Endothelial cell of umbilical vein (primary cell): ENCODE measurements at regions not wholly inside any gene's neighbourhood (a gene's known extent, or its start where the extent isn't known, plus 50 kb on each side); places are given as distances from the start of the nearest gene placed in this dataset.

Experiments used
- BruUV-seq: library from RNA; stranded (reverse); fragments of 400-500 nt; replicated peaks from 2 replicates; lab custom pipeline; 2021; lab: Mats Ljungman, UMichigan
- CTCF ChIA-PET: fragments of 300-600, 350-600 bp; sonication (Branson Sonifier 250); formaldehyde crosslinking; loops from one replicate; lab custom pipeline; 2021; ENCODE audit warnings: antibody characterized with exemption, inconsistent platforms; lab: Charles Lee
- POLR2A ChIA-PET: fragments of 300-600, 350-600 bp; sonication (Branson Sonifier 250); formaldehyde crosslinking; loops from one replicate; lab custom pipeline; 2021; ENCODE audit warnings: antibody characterized with exemption, inconsistent platforms; lab: Charles Lee
- DNase-seq: peaks from one replicate; pipeline ENCODE4 v3.0.0-alpha.2; 2011; ENCODE audit warnings: low read depth, low spot score
- FAIRE-seq: peaks from 2 replicates; lab custom pipeline; 2011; peaks lifted over from hg19 to GRCh38; lab: Jason Lieb, UNC
- H2AFZ ChIP-seq: 2 replicates; pipeline ENCODE4 v1.6.0; 2012; ENCODE audit warnings: low read depth, low read length, control low read depth, inconsistent platforms
- H3K27ac ChIP-seq: 2 replicates; pipeline ENCODE4 v1.5.1; 2011; ENCODE audit warnings: low read depth, mild to moderate bottlenecking, control low read depth, low read length, moderate library complexity; ENCODE audit not compliant: insufficient read depth
- H3K27me3 ChIP-seq, 2 experiments: 2 replicates each; pipeline versions ENCODE4 v1.6.0 to v1.6.1; 2011; ENCODE audit warnings: low read length in 2 of 2, mixed read lengths in 1 of 2; ENCODE audit not compliant: control insufficient read depth in 2 of 2, insufficient read depth in 2 of 2
- H3K36me3 ChIP-seq, 2 experiments: 2 replicates in 1 of 2; 3 replicates in 1 of 2; pipeline ENCODE4 v1.5.1; 2011; ENCODE audit warnings: low read length in 2 of 2, mild to moderate bottlenecking in 1 of 2, moderate library complexity in 1 of 2; ENCODE audit not compliant: control insufficient read depth in 2 of 2, insufficient read depth in 2 of 2; ENCODE audit errors: extremely low read depth in 1 of 2
- H3K4me1 ChIP-seq: 3 replicates; pipeline ENCODE4 v1.5.1; 2011; ENCODE audit warnings: mild to moderate bottlenecking, low read length; ENCODE audit not compliant: control insufficient read depth, insufficient read depth; ENCODE audit errors: extremely low read depth
- H3K4me2 ChIP-seq: 2 replicates; pipeline ENCODE4 v1.6.1; 2011; ENCODE audit warnings: low read length, control low read depth, mixed read lengths; ENCODE audit not compliant: insufficient read depth
- H3K4me3 ChIP-seq, 3 experiments: fragments of 200-600 bp in 1 of 3; sonication (generic), shearing (Covaris generic) in 1 of 3; replicated peaks in 1 of 3; 2 replicates each; pipeline ENCODE4 v1.5.1; 2011 to 2016; ENCODE audit warnings: control low read depth in 3 of 3, low read length in 3 of 3, mild to moderate bottlenecking in 2 of 3, inconsistent platforms in 1 of 3, low read depth in 1 of 3, moderate library complexity in 1 of 3; ENCODE audit not compliant: insufficient read depth in 1 of 3
- H3K79me2 ChIP-seq: 2 replicates; pipeline ENCODE4 v1.6.0; 2012; ENCODE audit warnings: low read length, inconsistent platforms; ENCODE audit not compliant: control insufficient read depth, insufficient read depth
- H3K9ac ChIP-seq: replicated peaks from 2 replicates; pipeline ENCODE3; 2011; ENCODE audit warnings: low read length, control low read depth; ENCODE audit not compliant: insufficient read depth; ENCODE audit errors: extremely low read depth
- H3K9me1 ChIP-seq: replicated peaks from 3 replicates; pipeline ENCODE4 v1.6.0; 2011; ENCODE audit warnings: mild to moderate bottlenecking, low read length; ENCODE audit not compliant: control insufficient read depth, insufficient read depth; ENCODE audit errors: extremely low read depth
- H3K9me3 ChIP-seq: replicated peaks from 2 replicates; pipeline ENCODE4 v1.5.1; 2012; ENCODE audit warnings: low read length, inconsistent platforms; ENCODE audit not compliant: control insufficient read depth, insufficient read depth
- H4K20me1 ChIP-seq: replicated peaks from 2 replicates; pipeline ENCODE3; 2011; ENCODE audit warnings: mild to moderate bottlenecking, low read length; ENCODE audit not compliant: control insufficient read depth, insufficient read depth; ENCODE audit errors: extremely low read depth
- FOS ChIP-seq: IDR thresholded peaks from 2 replicates; pipeline ENCODE4 v1.6.1; 2011; ENCODE audit warnings: mild to moderate bottlenecking, low read length, moderate library complexity, borderline replicate concordance; ENCODE audit not compliant: insufficient read depth
- JUN ChIP-seq: IDR thresholded peaks from 2 replicates; pipeline ENCODE4 v1.6.1; 2011; ENCODE audit warnings: borderline replicate concordance, low read depth; ENCODE audit not compliant: insufficient read length, insufficient read depth
- MYC ChIP-seq: IDR thresholded peaks from one replicate; pipeline ENCODE4 v1.6.1; 2011; ENCODE audit warnings: mild to moderate bottlenecking, low read depth, low read length
- POLR2AphosphoS5 ChIP-seq: IDR thresholded peaks from 2 replicates; pipeline ENCODE4 v1.6.1; 2012; ENCODE audit warnings: low read depth, mild to moderate bottlenecking, control low read depth, low read length, moderate library complexity; ENCODE audit not compliant: insufficient read depth
- dilution Hi-C: fragments of 300-500 bp; cut with MboI; formaldehyde crosslinking; loops from one replicate; pipeline ENCODE4 v1.15.0; 2019; ENCODE audit warnings: low sequenced_read_pairs; ENCODE audit not compliant: extremely low pct_ligation_motif_present
- intact Hi-C: fragments of 100-400 bp; cut with micrococcal nuclease; formaldehyde crosslinking; loops from one replicate; pipeline ENCODE4 v1.10.0; 2022

GRCh38 chr1:173300061-173301044, 93.2 kb upstream of the TNFSF4 start:
- BruUV-seq, result no TSS peak
- Histone ChIP-seq H3K9me3 (no peaks in the 10 kb centered on the region), H4K20me1 (no peaks in the 10 kb centered on the region), H3K27ac (no peak overlapping the region), H3K4me2 (no peak overlapping the region), H3K79me2 (no peaks in the 10 kb centered on the region), H3K9ac (no peak overlapping the region), H3K27me3 (no peaks in the 10 kb centered on the region), H3K9me1 (no peaks in the 10 kb centered on the region), H3K4me1 (no peaks in the 10 kb centered on the region), H2AFZ (no peak overlapping the region), H3K4me3 (no peak overlapping the region), H3K36me3 (no peaks in the 10 kb centered on the region)
- TF ChIP-seq JUN (no peak), MYC (no peak), FOS (no peak), POLR2AphosphoS5 (no peak)
- intact Hi-C loops, result no loop called here
- FAIRE-seq (peak; percentile 46), DNase-seq (no peak)
- ChIA-PET POLR2A (no interaction called here), CTCF (interaction anchor here (1.3 kb wide), 1 partner anchor 13 kb away, joined by 3 read pairs; no protein-coding TSS in a partner anchor)
- dilution Hi-C loops, result no loop called here

DNA sequence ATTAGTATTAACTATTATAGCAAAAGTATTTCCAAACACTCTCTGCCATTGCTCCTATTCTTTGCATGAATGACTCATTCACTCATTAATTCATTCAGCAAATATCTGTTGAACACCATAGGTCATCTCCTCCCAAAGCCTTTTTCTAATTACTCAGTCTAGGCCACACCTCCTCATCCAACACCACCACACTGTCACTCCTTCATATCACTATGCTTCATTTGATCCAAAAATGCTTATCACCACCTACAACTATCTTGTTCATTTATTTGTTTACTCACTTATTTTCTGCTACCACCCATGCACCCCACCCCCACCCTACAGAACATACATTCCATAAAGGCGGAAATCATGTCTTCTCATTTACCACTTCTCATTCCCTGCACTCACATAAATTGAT, 94.4 kb upstream of the TNFSF4 start:
- TF ChIP-seq JUN (no peak), FOS (peak; percentile 34)
- H2AFZ ChIP-seq, result no peak overlapping the region
- CTCF ChIA-PET, result interaction anchor here (1.3 kb wide), 1 partner anchor 12 kb away, joined by 3 read pairs; no protein-coding TSS in a partner anchor
- no peaks in the 10 kb centered on the region for H4K20me1 ChIP-seq
- H3K79me2 ChIP-seq, result no peaks in the 10 kb centered on the region
- H3K36me3 ChIP-seq, result no peaks in the 10 kb centered on the region
- no TSS peak for BruUV-seq
- H3K27ac ChIP-seq, result no peak overlapping the region
- peaks cover 0 to 2% of the 10 kb centered on the region in 2 experiments for H3K27me3 ChIP-seq
- no peaks in the 10 kb centered on the region for H3K9me1 ChIP-seq
- FAIRE-seq (no peak), DNase-seq (no peak)
- no peaks in the 10 kb centered on the region for H3K4me1 ChIP-seq
- intact Hi-C loops, result no loop called here
- H3K9me3 ChIP-seq, result no peaks in the 10 kb centered on the region
- no peak overlapping the region for H3K4me2 ChIP-seq
- POLR2A ChIA-PET, result no interaction called here
- no peak overlapping the region for H3K4me3 ChIP-seq
- dilution Hi-C loops, result no loop called here
- H3K9ac ChIP-seq, result no peak overlapping the region
